AG20443 (cell line): ENCODE measurements at regions not wholly inside any gene's neighbourhood (a gene's known extent, or its start where the extent isn't known, plus 50 kb on each side); places are given as distances from the start of the nearest gene placed in this dataset.
"Not testable (repeated sequence)": the region's sequence is repeated elsewhere in the genome, so short reads cannot be mapped to it uniquely, and the experiment has no call there.

Source experiments
- DNase-seq: peaks from one replicate; pipeline ENCODE4 v3.0.0; 2012; ENCODE audit warnings: low spot score, mixed read lengths

DNA sequence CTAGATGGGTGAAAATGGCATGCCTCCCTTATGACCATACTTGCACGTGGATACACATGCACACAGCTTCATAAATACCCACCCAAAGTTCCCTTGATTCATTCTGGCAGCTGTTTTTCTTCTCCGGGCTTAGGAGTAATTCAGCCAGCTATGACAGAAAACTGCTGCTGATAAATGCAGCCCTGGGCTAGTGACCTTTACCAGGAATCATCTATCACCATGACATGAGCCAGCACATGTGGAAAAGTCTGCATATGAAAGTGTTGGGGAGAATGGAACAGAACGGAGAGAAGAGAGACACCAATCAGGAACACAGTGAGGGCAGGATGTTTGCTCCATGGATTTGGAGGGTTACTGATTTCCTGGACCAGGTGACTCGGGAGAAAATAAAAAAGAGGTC, 706.3 kb downstream of the PDCD6IP start:
- no peak for DNase-seq

DNA sequence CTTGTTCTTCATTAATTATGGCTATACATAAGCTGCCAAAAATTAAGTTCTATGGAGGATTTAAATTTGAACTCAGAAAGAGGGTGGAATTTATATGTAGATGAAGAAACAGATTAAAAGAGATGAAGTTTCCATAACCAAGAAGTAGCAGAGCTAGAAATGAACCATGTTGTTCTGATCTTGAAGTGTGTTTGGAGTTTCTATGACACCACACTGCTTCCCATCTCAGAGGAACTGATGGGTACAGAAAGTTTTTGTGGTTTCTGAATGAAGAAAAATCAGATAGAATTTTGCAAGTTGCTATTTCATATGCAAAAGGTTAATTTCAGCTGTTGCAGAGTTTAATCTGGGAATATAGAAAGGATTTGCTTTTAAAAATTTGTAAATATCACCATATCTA, 710.3 kb downstream of the PDCD6IP start:
- no peak for DNase-seq

- no peak for DNase-seq
Measured at GRCh38 chr3:34511891-34512290, 713.5 kb downstream of the PDCD6IP start.

DNA sequence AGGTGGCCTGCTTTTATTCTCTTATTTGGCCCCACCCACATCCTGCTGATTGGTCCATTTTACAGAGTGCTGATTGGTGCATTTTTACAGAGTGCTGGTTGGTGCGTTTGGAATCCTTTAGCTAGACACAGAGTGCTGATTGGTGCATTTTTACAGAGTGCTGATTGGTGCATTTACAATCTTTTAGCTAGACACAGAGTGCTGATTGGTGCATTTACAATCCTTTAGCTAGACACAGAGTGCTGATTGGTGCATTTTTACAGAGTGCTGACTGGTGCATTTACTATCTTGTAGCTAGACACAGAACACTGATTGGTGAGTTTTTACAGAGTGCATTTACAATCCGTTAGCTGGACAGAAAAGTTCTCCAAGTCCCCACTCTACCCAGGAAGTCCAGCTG, 720.6 kb downstream of the PDCD6IP start:
- DNase-seq = not testable (repeated sequence)

- no peak for DNase-seq
Measured at GRCh38 chr3:34531156-34531555, 732.7 kb downstream of the PDCD6IP start.

GRCh38 chr3:34533451-34533850, 735.0 kb downstream of the PDCD6IP start:
- no peak for DNase-seq

DNA sequence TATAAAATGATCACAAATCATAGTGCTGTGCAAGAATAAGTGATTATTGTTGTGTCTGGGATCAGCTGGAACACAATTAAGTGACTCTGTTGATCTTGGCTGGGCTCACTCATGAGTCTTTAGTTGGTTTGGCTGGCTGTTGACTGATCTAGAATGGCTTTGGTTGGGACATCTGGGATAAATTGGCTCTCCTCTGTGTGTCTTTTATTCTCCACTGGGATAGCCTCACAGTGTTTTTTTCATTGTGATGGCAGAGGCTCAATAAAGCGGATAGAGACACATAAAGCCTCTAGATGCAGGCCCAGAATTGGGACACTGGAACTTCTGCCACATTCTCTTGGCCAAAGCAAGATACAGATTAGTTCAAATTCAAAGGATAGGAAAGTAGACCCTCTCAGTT, 735.6 kb downstream of the PDCD6IP start:
- no peak for DNase-seq

DNA sequence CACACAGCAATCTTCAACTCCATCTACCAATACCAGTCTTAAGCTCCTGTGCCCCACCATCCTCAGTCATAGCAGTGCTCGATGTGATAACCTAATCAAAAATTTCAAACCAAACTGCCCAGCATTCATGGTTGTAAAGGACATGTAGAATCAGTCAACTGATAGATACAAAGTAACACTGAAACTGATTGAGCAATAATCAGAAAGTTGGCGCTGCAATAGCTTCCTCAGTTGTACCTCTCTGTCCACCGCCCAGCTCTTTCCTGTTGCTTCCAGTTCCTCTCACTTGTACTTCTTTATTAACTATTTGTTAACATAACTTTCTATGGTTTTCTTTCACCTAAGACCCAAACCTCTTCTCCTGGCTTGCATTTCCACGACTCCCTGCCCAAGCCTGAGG, 745.7 kb downstream of the PDCD6IP start:
- DNase-seq = no peak

DNA sequence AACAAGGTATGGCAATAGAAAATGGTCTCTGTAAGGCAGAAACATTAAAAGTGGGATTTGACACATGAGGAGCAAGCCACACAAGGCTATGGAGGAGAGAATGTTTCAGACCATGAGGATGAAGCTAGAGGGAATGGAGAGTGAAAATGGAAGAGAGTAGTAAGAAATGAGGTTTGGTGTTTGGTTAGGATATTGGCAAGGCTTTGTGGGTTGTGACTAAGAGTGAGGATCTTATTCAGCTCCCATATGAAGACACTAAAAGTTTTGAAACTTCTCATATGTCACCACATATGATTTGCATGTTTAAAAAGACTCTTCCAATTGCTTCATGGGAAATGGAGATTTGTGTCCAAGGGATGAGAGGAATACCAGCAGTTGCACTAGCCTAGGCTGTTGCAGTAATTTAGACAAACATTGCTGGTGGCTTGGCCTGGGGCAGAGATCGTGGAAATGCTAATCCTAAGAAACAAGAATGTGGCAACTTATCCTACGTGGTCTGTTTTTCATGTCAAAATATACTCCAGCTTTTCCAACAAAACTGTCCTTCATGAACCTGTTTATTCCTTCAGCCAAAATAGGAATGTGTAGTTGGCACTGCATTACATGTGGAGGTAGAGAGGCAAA, 749.0 kb downstream of the PDCD6IP start:
- DNase-seq = no peak

- DNase-seq = no peak
Measured at GRCh38 chr3:34567266-34567665, 768.8 kb downstream of the PDCD6IP start.

DNA sequence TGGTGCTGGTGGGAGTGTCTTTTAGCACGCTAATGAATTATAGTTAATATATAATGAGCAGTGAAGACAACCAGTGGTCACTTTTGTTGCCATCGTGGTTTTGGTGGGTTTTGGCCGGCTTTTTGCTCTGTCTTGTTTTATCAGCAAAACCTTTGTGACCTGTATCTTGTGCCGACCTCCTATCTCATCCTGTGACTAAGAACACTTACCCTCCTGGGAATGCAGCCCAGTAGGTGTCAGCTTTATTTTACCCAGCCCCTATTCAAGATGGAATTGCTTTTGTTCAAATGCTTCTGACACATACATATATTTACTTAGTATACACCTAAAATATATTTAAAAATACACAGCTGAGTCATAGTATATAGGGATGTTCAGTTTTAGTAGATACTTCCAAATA, 770.3 kb downstream of the PDCD6IP start:
- DNase-seq = no peak

GRCh38 chr3:34569437-34569836, 771.0 kb downstream of the PDCD6IP start:
- no peak for DNase-seq

GRCh38 chr3:34570916-34571705, 772.7 kb downstream of the PDCD6IP start:
- no peak for DNase-seq

- DNase-seq = no peak
Measured at GRCh38 chr3:34571714-34572113, 773.3 kb downstream of the PDCD6IP start.

GRCh38 chr3:34575776-34576175, 777.3 kb downstream of the PDCD6IP start:
- DNase-seq = no peak

- DNase-seq = no peak
Measured at GRCh38 chr3:34582055-34582454, 783.6 kb downstream of the PDCD6IP start.

DNA sequence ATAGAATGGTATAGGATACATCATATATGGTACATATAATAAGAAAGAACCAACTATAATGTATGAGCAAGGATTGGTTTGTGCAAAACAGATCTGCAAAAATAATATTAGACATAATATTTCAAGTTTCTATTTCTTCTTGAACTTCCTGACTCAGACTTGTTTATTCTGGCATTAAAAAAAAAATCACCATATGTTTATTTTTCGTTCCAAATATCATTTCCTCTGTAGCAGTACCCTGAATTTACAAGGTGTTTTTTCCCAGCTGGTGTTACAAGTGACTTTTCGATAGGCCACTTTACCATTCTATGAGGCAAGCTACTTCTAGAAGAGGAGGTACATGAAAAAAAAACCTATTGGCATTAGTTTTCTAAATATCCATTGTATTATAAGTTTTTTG, 785.0 kb downstream of the PDCD6IP start:
- DNase-seq = no peak

DNA sequence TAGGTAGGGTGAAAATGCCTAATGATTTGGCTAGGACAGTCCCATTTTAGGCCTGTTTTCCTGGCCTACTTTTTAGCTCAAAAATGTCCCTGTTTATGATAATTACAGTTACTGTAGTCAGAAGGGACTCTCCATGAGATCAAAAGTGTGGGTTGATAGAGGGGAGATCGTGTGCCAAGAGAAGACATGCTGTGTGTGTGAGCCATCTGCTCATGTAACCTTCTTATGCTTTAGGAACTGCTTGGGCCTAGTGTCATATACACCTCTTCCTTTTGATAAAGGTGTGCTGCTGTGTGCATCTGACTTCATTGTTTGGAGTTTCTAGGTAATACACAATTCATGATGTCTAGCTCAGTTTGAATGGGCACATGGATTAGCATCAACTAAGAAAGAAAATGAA, 786.5 kb downstream of the PDCD6IP start:
- no peak for DNase-seq

- no peak for DNase-seq
Measured at GRCh38 chr3:34599595-34599994, 801.2 kb downstream of the PDCD6IP start.

DNA sequence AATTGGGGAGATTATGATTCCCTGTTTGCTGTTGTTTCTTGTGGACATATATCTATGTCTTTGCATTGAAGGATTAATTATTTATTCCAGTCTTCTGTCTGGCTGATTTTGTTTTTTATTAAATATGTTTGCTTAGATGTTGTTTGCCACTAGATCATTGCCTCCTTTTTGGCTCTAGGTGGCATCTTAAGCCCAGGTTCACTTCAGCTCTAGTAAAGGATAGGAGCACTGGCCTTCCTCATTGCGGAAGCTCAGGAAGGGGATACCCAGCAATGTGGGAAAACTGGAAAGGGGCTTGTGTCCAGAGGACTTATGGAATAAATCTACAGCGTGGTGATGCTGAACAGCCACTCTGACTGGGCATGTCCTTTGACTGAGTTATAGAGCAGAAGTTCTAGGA, 821.6 kb downstream of the PDCD6IP start:
- no peak for DNase-seq

DNA sequence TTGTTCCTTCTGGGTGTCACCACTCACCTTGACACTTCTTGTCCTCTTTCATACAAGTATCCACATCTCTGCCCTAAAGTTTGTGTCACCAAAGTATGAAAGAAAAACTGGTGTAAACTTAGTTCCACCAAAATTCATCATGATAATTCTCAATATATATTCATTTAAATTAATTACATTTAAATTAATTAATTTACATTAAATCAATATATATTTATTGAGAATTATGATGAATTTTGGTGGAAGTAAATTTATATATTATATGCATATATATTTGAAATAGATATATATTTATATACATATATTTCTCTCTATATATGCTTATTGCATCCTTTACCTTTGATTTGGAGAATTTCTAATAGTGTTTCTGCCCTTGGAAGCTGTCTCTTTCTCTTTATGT, 828.3 kb downstream of the PDCD6IP start:
- DNase-seq = no peak

DNA sequence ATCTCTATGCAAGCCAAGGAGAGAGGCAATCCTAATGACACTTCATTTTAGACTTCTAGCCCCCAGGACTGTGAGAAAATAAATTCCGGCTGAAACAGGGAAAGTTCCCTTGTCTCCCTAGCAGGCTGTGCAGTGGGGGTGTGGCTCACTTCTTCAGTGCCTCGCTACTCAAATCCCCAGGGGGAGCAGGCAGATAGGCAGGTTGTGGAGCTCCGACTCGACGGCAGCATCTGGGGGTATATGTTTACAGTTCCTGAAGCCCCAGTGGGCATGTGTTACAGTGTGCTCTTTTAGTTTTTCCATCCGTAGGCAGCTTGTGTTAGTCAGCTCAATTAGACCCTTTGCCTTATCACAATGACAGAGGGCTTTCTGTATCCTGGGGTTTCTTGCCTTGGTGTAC, 836.5 kb downstream of the PDCD6IP start:
- DNase-seq = no peak

DNA sequence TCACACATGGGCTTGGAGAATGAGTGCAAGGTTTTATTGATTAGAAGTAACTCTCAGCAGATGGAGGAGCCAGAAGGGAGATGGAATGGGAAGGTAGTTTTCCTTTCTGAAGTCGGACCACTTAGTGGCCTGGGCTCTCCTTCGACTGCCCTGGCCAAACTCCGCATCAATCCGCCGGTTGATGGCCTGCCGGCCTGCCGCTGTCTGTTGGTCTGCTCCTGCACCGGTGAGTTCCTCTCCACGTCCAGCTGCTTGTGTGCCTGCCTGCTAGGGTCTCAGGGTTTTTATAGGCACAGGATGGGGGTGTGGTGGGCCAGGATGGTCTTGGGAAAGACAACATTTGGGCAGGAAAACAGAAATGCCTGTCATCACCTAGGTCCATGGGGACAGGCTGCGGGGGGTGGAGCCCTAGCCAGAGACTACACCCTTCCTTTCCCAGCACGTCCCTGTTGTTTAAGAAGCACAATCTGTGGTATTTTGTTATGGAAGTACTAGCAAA, 837.0 kb downstream of the PDCD6IP start:
- DNase-seq = no peak
